SK-N-SH (cell line): ENCODE measurements at regions not wholly inside any gene's neighbourhood (a gene's known extent, or its start where the extent isn't known, plus 50 kb on each side); places are given as distances from the start of the nearest gene placed in this dataset.

Experiments used
- CTCF ChIA-PET: fragments of 300-600, 350-600 bp; formaldehyde crosslinking; extraction: SDS; loops from one replicate; lab custom pipeline; 2021; lab: Yijun Ruan, JAX
- POLR2A ChIA-PET: fragments of 350-600 bp; sonication (Branson Sonifier 250); formaldehyde crosslinking; extraction: SDS; loops from one replicate; lab custom pipeline; 2020; ENCODE audit warnings: antibody characterized with exemption, inconsistent platforms; lab: Yijun Ruan, JAX
- DNase-seq: peaks from one replicate; pipeline ENCODE4 v3.0.0; 2012
- H2AFZ ChIP-seq: fragments of 200-600 bp; sonication (generic); 2 replicates; pipeline ENCODE4 v1.8.1; 2016; ENCODE audit warnings: antibody characterized with exemption, mild to moderate bottlenecking, low read depth
- H3F3A ChIP-seq: fragments of 200-600 bp; sonication (generic); replicated peaks from 2 replicates; pipeline ENCODE3; 2016; ENCODE audit warnings: antibody characterized with exemption, mild to moderate bottlenecking; ENCODE audit not compliant: insufficient read depth
- H3K27ac ChIP-seq, 2 experiments: fragments of 200-500 bp in 1 of 2; fragments of 200-600 bp in 1 of 2; sonication (Bioruptor generic) in 1 of 2; sonication (generic), shearing (Covaris generic) in 1 of 2; 2 replicates each; pipeline versions ENCODE4 v1.5.1 to v1.6.1; 2014 to 2016; ENCODE audit warnings: low read depth in 2 of 2, inconsistent platforms in 1 of 2, low read length in 1 of 2, mild to moderate bottlenecking in 1 of 2, mixed read lengths in 1 of 2
- H3K27me3 ChIP-seq: fragments of 200-600 bp; sonication (generic), shearing (Covaris generic); 2 replicates; pipeline ENCODE4 v1.6.1; 2016; ENCODE audit warnings: mixed run types; ENCODE audit not compliant: insufficient read depth
- H3K36me3 ChIP-seq, 2 experiments: fragments of 200-500 bp in 1 of 2; fragments of 200-600 bp in 1 of 2; sonication (Bioruptor generic) in 1 of 2; sonication (generic) in 1 of 2; replicated peaks in 1 of 2; 2 replicates each; pipeline versions ENCODE3 to v1.5.1; 2014 to 2016; ENCODE audit warnings: low read length in 1 of 2, mild to moderate bottlenecking in 1 of 2; ENCODE audit not compliant: insufficient read depth in 2 of 2, control insufficient read depth in 1 of 2
- H3K4me1 ChIP-seq, 2 experiments: fragments of 200-500 bp in 1 of 2; fragments of 200-600 bp in 1 of 2; sonication (Bioruptor generic) in 1 of 2; sonication (generic), shearing (Covaris generic) in 1 of 2; 2 replicates each; pipeline versions ENCODE4 v1.5.1 to v1.6.1; 2014 to 2016; ENCODE audit warnings: low read depth in 1 of 2, low read length in 1 of 2, mixed run types in 1 of 2; ENCODE audit not compliant: insufficient read depth in 2 of 2, control insufficient read depth in 1 of 2
- H3K4me2 ChIP-seq: fragments of 200-600 bp; sonication (generic), shearing (Covaris generic); 2 replicates; pipeline ENCODE4 v1.6.1; 2017; ENCODE audit warnings: mixed run types
- H3K4me3 ChIP-seq, 2 experiments: fragments of 200-500 bp in 1 of 2; fragments of 200-600 bp in 1 of 2; sonication (Bioruptor generic) in 1 of 2; sonication (generic), shearing (Covaris generic) in 1 of 2; 2 replicates each; pipeline versions ENCODE4 v1.5.1 to v1.8.1; 2014 to 2016; ENCODE audit warnings: low read depth in 2 of 2, inconsistent platforms in 1 of 2, low read length in 1 of 2, mild to moderate bottlenecking in 1 of 2, mixed read lengths in 1 of 2, moderate library complexity in 1 of 2
- H3K79me2 ChIP-seq: fragments of 200-600 bp; sonication (generic); 2 replicates; pipeline ENCODE4 v1.8.1; 2017; ENCODE audit warnings: mild to moderate bottlenecking; ENCODE audit not compliant: insufficient read depth
- H3K9ac ChIP-seq: fragments of 200-600 bp; sonication (generic); 2 replicates; pipeline ENCODE4 v1.6.1; 2017; ENCODE audit warnings: mixed run types
- H3K9me2 ChIP-seq: fragments of 200-600 bp; sonication (generic); 2 replicates; pipeline ENCODE4 v1.6.1; 2017; ENCODE audit warnings: mixed run types
- H3K9me3 ChIP-seq: fragments of 200-600 bp; sonication (generic); 2 replicates; pipeline ENCODE4 v1.6.1; 2017; ENCODE audit warnings: mixed run types, mild to moderate bottlenecking, moderate library complexity
- H4K20me1 ChIP-seq: fragments of 200-600 bp; sonication (generic); 2 replicates; pipeline ENCODE4 v1.6.1; 2017; ENCODE audit warnings: mild to moderate bottlenecking, mixed run types; ENCODE audit not compliant: insufficient read depth
- CTCF ChIP-seq: fragments of 200-600 bp; sonication (generic); IDR thresholded peaks from 2 replicates; pipeline ENCODE4 v1.6.1; 2017; ENCODE audit warnings: antibody characterized with exemption, mild to moderate bottlenecking, moderate library complexity
- EP300 ChIP-seq, 2 experiments: IDR thresholded peaks; 2 replicates each; pipeline versions ENCODE4 v1.4.0 to v1.6.1; 2012; ENCODE audit warnings: borderline replicate concordance in 1 of 2, low read depth in 1 of 2, low read length in 1 of 2
- FOXM1 ChIP-seq: IDR thresholded peaks from 2 replicates; pipeline ENCODE4 v1.4.0; 2012; ENCODE audit warnings: low read depth, mild to moderate bottlenecking
- GABPA ChIP-seq: IDR thresholded peaks from 2 replicates; pipeline ENCODE4 v1.4.0; 2012; ENCODE audit warnings: low read depth, mild to moderate bottlenecking
- MAX ChIP-seq: IDR thresholded peaks from 2 replicates; pipeline ENCODE4 v1.4.0; 2012; ENCODE audit warnings: low read depth
- MEF2A ChIP-seq: IDR thresholded peaks from 2 replicates; pipeline ENCODE4 v1.4.0; 2012; ENCODE audit warnings: low read depth, borderline replicate concordance
- RAD21 ChIP-seq: IDR thresholded peaks from 2 replicates; pipeline ENCODE4 v1.6.1; 2012; ENCODE audit warnings: mild to moderate bottlenecking, low read length
- SMC3 ChIP-seq: IDR thresholded peaks from 2 replicates; pipeline ENCODE4 v1.6.1; 2012; ENCODE audit warnings: low read depth, low read length, improper control_type of control experiment
- TAF1 ChIP-seq: IDR thresholded peaks from 2 replicates; pipeline ENCODE4 v1.6.1; 2012; ENCODE audit warnings: low read depth, mild to moderate bottlenecking, low read length, moderate library complexity, borderline replicate concordance
- WGBS: methylation state at CpG from one replicate; pipeline ENCODE4 v1.1.6; 2017; ENCODE audit warnings: low lambda C conversion rate; 5-methylcytosine and 5-hydroxymethylcytosine counted together

GRCh38 chr1:209029737-209030136 is 553.8 kb upstream of the CAMK1G start:
- CTCF ChIA-PET: interaction anchor here (1.0 to 1.5 kb wide), 2 partner anchors 14 to 378 kb away, joined by 3 to 7 read pairs; no protein-coding TSS in a partner anchor
- no peak for TF ChIP-seq MEF2A
- no peak for TF ChIP-seq MAX
- TF ChIP-seq CTCF: peak; percentile 51
- TF ChIP-seq RAD21: peak; percentile 57
- no peak for TF ChIP-seq GABPA
- TF ChIP-seq FOXM1: no peak
- peak; percentile 42 for TF ChIP-seq SMC3
- peak; percentile 15 for DNase-seq

GRCh38 chr1:209030454-209031167 is 552.9 kb upstream of the CAMK1G start:
- TF ChIP-seq GABPA (no peak), TAF1 (no peak), EP300 (IDR thresholded peaks at IDR 0.05; ENCODE audit: borderline replicate concordance in 1 of 2, low read depth in 1 of 2, low read length in 1 of 2) (no peak)
- Histone ChIP-seq H3K4me1 (no peaks in the 10 kb centered on the region), H3K9me3 (no peaks in the 10 kb centered on the region), H2AFZ (no peak overlapping the region), H3K27me3 (no peaks in the 10 kb centered on the region), H3K79me2 (no peaks in the 10 kb centered on the region), H3K27ac (no peak overlapping the region), H3K4me2 (no peak overlapping the region), H3K36me3 (no peaks in the 10 kb centered on the region), H4K20me1 (no peaks in the 10 kb centered on the region), H3K9ac (no peak overlapping the region), H3K9me2 (no peaks in the 10 kb centered on the region), H3F3A (no peaks in the 10 kb centered on the region), H3K4me3 (no peak overlapping the region)
- 71% methylated on average over 6 of the region's 6 CpGs for WGBS
- ChIA-PET POLR2A (no interaction called here), CTCF (interaction anchor here (1.5 kb wide), 1 partner anchor 15 kb away, joined by 3 read pairs; no protein-coding TSS in a partner anchor)
- no peak for DNase-seq

More at GRCh38 chr1:209029737-209030136, 553.8 kb upstream of the CAMK1G start:
- Histone ChIP-seq H3K27ac (no peak overlapping the region), H3K9ac (no peak overlapping the region), H3F3A (no peaks in the 10 kb centered on the region), H4K20me1 (no peaks in the 10 kb centered on the region), H3K4me1 (no peaks in the 10 kb centered on the region), H3K36me3 (no peaks in the 10 kb centered on the region), H3K4me2 (no peak overlapping the region), H3K9me3 (no peaks in the 10 kb centered on the region), H3K4me3 (no peak overlapping the region), H3K27me3 (no peaks in the 10 kb centered on the region), H3K79me2 (no peaks in the 10 kb centered on the region), H2AFZ (no peak overlapping the region), H3K9me2 (no peaks in the 10 kb centered on the region)
- WGBS: 77% methylated on average over 1 of the region's 1 CpG
- POLR2A ChIA-PET: no interaction called here
